CD14-positive monocyte (primary cell): ENCODE measurements at regions not wholly inside any gene's neighbourhood (a gene's known extent, or its start where the extent isn't known, plus 50 kb on each side); places are given as distances from the start of the nearest gene placed in this dataset.

Experiments
- DNase-seq, 3 donors: peaks; one replicate each; pipeline ENCODE4 v3.0.0-alpha.2; 2011 to 2022
- H2AFZ ChIP-seq: 2 replicates; pipeline ENCODE4 v1.6.0; 2012; ENCODE audit warnings: mild to moderate bottlenecking, low read depth, low read length, inconsistent platforms; ENCODE audit not compliant: insufficient read depth, poor library complexity, severe bottlenecking
- H3K27ac ChIP-seq, 2 donors: 1 replicate in 1 of 2; 2 replicates in 1 of 2; pipeline ENCODE4 v1.5.1; 2012 to 2013; ENCODE audit warnings: low read length in 2 of 2, control low read depth in 1 of 2, inconsistent platforms in 1 of 2, low read depth in 1 of 2, mild to moderate bottlenecking in 1 of 2
- H3K27me3 ChIP-seq, 2 donors: one replicate each; pipeline versions ENCODE4 v1.6.0 to v1.6.1; 2011 to 2013; ENCODE audit warnings: low read length in 2 of 2; ENCODE audit not compliant: control insufficient read depth in 2 of 2, insufficient read depth in 2 of 2
- H3K36me3 ChIP-seq, 2 donors: replicated peaks in 1 of 2; 1 replicate in 1 of 2; 2 replicates in 1 of 2; pipeline versions ENCODE4 v1.5.1 to v1.6.1; 2012 to 2013; ENCODE audit warnings: low read length in 2 of 2, control low read depth in 1 of 2, inconsistent platforms in 1 of 2, mild to moderate bottlenecking in 1 of 2; ENCODE audit not compliant: insufficient read depth in 2 of 2, control insufficient read depth in 1 of 2
- H3K4me1 ChIP-seq, 2 donors: 1 replicate in 1 of 2; 2 replicates in 1 of 2; pipeline versions ENCODE4 v1.5.1 to v1.6.1; 2012 to 2013; ENCODE audit warnings: low read length in 2 of 2, control low read depth in 1 of 2, inconsistent platforms in 1 of 2, mild to moderate bottlenecking in 1 of 2, moderate library complexity in 1 of 2; ENCODE audit not compliant: insufficient read depth in 2 of 2, control insufficient read depth in 1 of 2
- H3K4me2 ChIP-seq: replicated peaks from 2 replicates; pipeline ENCODE3; 2012; ENCODE audit warnings: low read length, moderate library complexity, mild to moderate bottlenecking; ENCODE audit not compliant: poor library complexity, severe bottlenecking; ENCODE audit errors: extremely low read depth
- H3K4me3 ChIP-seq, 3 experiments: fragments of 200-600 bp in 1 of 3; sonication (generic) in 1 of 3; replicated peaks in 1 of 3; 1 replicate in 2 of 3; 2 replicates in 1 of 3; pipeline ENCODE4 v1.5.1; 2011 to 2013; ENCODE audit warnings: low read length in 3 of 3, mild to moderate bottlenecking in 3 of 3, control low read depth in 2 of 3, low read depth in 2 of 3, inconsistent platforms in 1 of 3, moderate library complexity in 1 of 3
- H3K79me2 ChIP-seq: 2 replicates; pipeline ENCODE4 v1.6.0; 2012; ENCODE audit warnings: mild to moderate bottlenecking, control low read depth, inconsistent platforms, low read length, moderate library complexity; ENCODE audit not compliant: insufficient read depth
- H3K9ac ChIP-seq: 2 replicates; pipeline ENCODE4 v1.6.0; 2017; ENCODE audit warnings: low read length, mild to moderate bottlenecking; ENCODE audit not compliant: insufficient read depth, poor library complexity, severe bottlenecking
- H3K9me3 ChIP-seq, 2 donors: replicated peaks in 1 of 2; 1 replicate in 1 of 2; 2 replicates in 1 of 2; pipeline versions ENCODE4 v1.5.1 to v1.6.1; 2012 to 2013; ENCODE audit warnings: low read length in 2 of 2, control low read depth in 1 of 2; ENCODE audit not compliant: control insufficient read depth in 1 of 2, insufficient read depth in 1 of 2
- H4K20me1 ChIP-seq: 2 replicates; pipeline ENCODE4 v1.6.0; 2012; ENCODE audit warnings: mild to moderate bottlenecking, low read length, control low read depth, moderate library complexity; ENCODE audit not compliant: insufficient read depth
- H3K27ac Mint-ChIP-seq, 7 donors: one replicate each; pipeline ENCODE4 v1.8.0; 2020; ENCODE audit warnings: mild to moderate bottlenecking in 7 of 7, mixed read lengths in 7 of 7, moderate library complexity in 6 of 7, inconsistent platforms in 2 of 7
- H3K27me3 Mint-ChIP-seq, 3 donors: one replicate each; pipeline ENCODE4 v1.8.0; 2021 to 2022; ENCODE audit warnings: low read depth in 3 of 3, mild to moderate bottlenecking in 3 of 3, mixed read lengths in 3 of 3, moderate library complexity in 3 of 3, inconsistent platforms in 1 of 3
- H3K36me3 Mint-ChIP-seq, 2 donors: one replicate each; pipeline ENCODE4 v1.8.0; 2020; ENCODE audit warnings: mixed read lengths in 2 of 2, inconsistent platforms in 1 of 2, mild to moderate bottlenecking in 1 of 2
- H3K4me1 Mint-ChIP-seq: one replicate; pipeline ENCODE4 v1.8.0; 2020; ENCODE audit warnings: mild to moderate bottlenecking, mixed read lengths
- H3K4me3 Mint-ChIP-seq, 2 donors: one replicate each; pipeline ENCODE4 v1.8.0; 2020; ENCODE audit warnings: mild to moderate bottlenecking in 2 of 2, mixed read lengths in 2 of 2, moderate library complexity in 1 of 2
- H3K9me3 Mint-ChIP-seq, 7 donors: one replicate each; pipeline ENCODE4 v1.8.0; 2020 to 2022; ENCODE audit warnings: mixed read lengths in 7 of 7, mild to moderate bottlenecking in 6 of 7, moderate library complexity in 6 of 7, inconsistent platforms in 2 of 7
- CTCF ChIP-seq: fragments of 200-600 bp; IDR thresholded peaks from one replicate; pipeline ENCODE4 v1.8.0; 2022; ENCODE audit warnings: antibody characterized with exemption, mild to moderate bottlenecking
- WGBS: methylation state at CpG from one replicate; pipeline ENCODE4 v1.1.5; 2013; ENCODE audit warnings: missing lambda C conversion rate; ENCODE audit not compliant: insufficient coverage; 5-methylcytosine and 5-hydroxymethylcytosine counted together
- intact Hi-C, 2 donors: fragments of 100-400 bp; cut with micrococcal nuclease; formaldehyde crosslinking; loops; one replicate each; pipeline versions ENCODE4 v1.15.0 to v1.15.1; 2023

DNA sequence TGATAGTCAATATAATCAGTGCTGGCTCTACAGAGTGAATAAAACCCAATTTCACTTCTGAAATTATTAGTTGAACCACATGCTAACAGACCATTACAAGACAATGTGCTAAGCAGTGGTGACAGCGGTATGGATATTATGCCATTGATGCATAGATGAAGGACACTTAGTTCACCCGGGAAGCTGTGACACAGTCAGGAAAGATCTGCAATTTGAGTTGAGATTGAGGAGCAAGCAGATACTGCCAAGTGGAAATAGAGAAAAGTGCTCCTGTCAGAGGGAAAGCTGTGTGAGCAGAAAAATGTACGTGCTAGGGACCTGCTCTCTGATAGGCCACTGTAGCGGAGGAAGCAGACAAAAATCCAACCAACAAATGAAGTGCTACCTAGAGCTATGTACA, 529.5 kb upstream of the CDH2 start:
- H4K20me1 ChIP-seq: no peaks in the 10 kb centered on the region
- peaks cover 0 to 4% (median 2%) of the 10 kb centered on the region in 7 donors for H3K9me3 Mint-ChIP-seq
- H3K27me3 Mint-ChIP-seq: peaks cover 0 to 2% (median 0%) of the 10 kb centered on the region in 3 donors
- H3K36me3 ChIP-seq: no peaks in the 10 kb centered on the region
- no peaks in the 10 kb centered on the region for H3K27me3 ChIP-seq
- no peak overlapping the region for H2AFZ ChIP-seq
- H3K4me3 Mint-ChIP-seq: no peak overlapping the region
- H3K4me3 ChIP-seq: no peak overlapping the region
- no peak for DNase-seq
- WGBS: 92% methylated on average over 3 of the region's 4 CpGs
- no peak for TF ChIP-seq CTCF
- H3K36me3 Mint-ChIP-seq: no peaks in the 10 kb centered on the region
- no peak overlapping the region for H3K27ac Mint-ChIP-seq
- no peaks in the 10 kb centered on the region for H3K9me3 ChIP-seq
- no peaks in the 10 kb centered on the region for H3K4me1 ChIP-seq
- no peaks in the 10 kb centered on the region for H3K79me2 ChIP-seq
- no peak overlapping the region for H3K27ac ChIP-seq
- H3K9ac ChIP-seq: no peak overlapping the region
- intact Hi-C loops: no loop called here
- H3K4me1 Mint-ChIP-seq: no peaks in the 10 kb centered on the region
- H3K4me2 ChIP-seq: no peak overlapping the region

GRCh38 chr18:28705482-28705881, 528.6 kb upstream of the CDH2 start:
- Mint-ChIP-seq H3K9me3 (peaks cover 0 to 4% (median 2%) of the 10 kb centered on the region in 7 donors), H3K36me3 (no peaks in the 10 kb centered on the region), H3K4me3 (no peak overlapping the region), H3K27me3 (peaks cover 0 to 3% (median 0%) of the 10 kb centered on the region in 3 donors), H3K27ac (no peak overlapping the region), H3K4me1 (no peaks in the 10 kb centered on the region)
- TF ChIP-seq CTCF: no peak
- Histone ChIP-seq H2AFZ (no peak overlapping the region), H3K4me3 (no peak overlapping the region), H3K4me1 (no peaks in the 10 kb centered on the region), H3K9ac (no peak overlapping the region), H3K36me3 (no peaks in the 10 kb centered on the region), H3K27me3 (no peaks in the 10 kb centered on the region), H3K9me3 (no peaks in the 10 kb centered on the region), H3K27ac (no peak overlapping the region), H4K20me1 (no peaks in the 10 kb centered on the region), H3K4me2 (no peak overlapping the region), H3K79me2 (no peaks in the 10 kb centered on the region)
- intact Hi-C loops: no loop called here
- DNase-seq: no peak
- WGBS: 40% methylated on average over 1 of the region's 1 CpG
